Mucosa of gallbladder (tissue), 1 donor: ENCODE measurements at regions not wholly inside any gene's neighbourhood (a gene's known extent, or its start where the extent isn't known, plus 50 kb on each side); places are given as distances from the start of the nearest gene placed in this dataset.
"Not testable (repeated sequence)": the region's sequence is repeated elsewhere in the genome, so short reads cannot be mapped to it uniquely, and the experiment has no call there.

ENCODE experiments used
- DNase-seq: peaks from one replicate; pipeline ENCODE4 v3.0.0-alpha.2; 2020; ENCODE audit warnings: low spot score
- donor health status: DM: no; HTN: no; CAD: no.

DNA sequence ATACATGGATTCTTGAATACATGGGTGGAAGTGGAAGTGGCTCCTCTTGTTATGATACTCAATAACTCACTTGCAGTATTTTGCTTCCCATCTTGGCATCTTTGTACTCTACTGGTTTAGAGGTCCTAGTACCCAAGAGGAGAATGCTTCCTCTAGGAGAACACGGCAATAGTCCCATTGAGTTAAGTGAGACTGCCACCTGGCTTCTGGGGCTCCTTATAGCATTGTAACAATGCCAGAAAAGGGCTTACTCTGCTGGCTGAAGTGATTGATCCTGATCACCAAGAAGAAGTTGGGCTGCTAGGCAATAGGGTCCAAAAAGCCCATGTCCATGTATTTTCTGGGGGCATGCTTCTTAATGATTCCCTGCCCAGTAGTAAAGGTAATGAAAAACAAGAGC lies 627.6 kb upstream of the SGCD start:
- no peak for DNase-seq

- no peak for DNase-seq
Observed at GRCh38 chr5:155700333-155700732, 626.6 kb upstream of the SGCD start.

DNA sequence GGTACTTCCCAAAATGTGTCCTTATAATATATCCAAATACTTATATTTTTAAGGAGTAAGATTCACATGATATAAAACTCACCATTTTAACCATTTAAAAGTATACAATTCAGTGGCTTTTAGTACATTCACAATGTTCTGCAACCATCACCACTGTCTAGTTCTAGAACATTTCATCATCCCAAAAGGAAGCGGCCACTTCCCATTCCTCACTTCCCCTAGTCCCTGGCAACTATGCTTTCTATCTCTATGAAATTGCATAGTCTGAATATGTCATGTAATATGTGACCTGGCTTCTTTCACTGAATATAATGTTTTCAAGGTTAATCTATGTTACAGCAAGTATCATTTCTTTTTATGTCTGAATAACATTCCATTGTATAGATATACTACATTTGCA lies 615.1 kb upstream of the SGCD start:
- no peak for DNase-seq

DNA sequence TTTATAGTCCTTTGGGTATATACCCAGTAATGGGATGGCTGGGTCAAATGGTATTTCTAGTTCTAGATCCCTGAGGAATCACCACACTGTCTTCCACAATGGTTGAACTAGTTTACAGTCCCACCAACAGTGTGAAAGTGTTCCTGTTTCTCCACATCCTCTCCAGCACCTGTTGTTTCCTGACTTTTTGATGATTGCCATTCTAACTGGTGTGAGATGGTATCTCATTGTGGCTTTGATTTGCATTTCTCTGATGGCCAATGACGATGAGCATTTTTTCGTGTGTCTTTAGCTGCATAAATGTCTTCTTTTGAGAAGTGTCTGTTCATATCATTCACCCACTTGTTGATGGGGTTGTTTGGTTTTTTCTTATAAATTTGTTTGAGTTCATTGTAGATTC lies 612.5 kb upstream of the SGCD start:
- DNase-seq = not testable (repeated sequence)

DNA sequence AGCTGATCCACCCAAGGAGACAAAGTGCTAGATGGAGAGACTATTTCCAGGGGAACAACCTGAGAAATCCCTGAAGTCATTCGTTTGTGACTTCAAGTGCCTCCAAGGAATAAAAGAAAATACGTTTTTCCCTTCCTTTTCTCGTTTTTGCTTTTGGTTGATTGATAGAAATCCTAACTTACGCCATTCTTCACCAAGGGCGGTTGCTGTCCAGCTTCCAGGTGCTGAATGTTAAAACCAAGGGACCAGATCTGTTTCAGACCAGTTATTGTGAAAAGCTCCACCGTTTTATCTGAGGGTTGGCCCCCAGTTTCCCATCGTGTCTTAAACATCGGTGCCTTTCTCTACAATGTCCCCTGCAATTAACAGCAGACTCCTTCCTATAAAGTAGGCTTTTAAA lies 600.7 kb upstream of the SGCD start:
- DNase-seq = peak; percentile 19

- DNase-seq = no peak
Observed at GRCh38 chr5:155727512-155728145, 599.3 kb upstream of the SGCD start.

DNA sequence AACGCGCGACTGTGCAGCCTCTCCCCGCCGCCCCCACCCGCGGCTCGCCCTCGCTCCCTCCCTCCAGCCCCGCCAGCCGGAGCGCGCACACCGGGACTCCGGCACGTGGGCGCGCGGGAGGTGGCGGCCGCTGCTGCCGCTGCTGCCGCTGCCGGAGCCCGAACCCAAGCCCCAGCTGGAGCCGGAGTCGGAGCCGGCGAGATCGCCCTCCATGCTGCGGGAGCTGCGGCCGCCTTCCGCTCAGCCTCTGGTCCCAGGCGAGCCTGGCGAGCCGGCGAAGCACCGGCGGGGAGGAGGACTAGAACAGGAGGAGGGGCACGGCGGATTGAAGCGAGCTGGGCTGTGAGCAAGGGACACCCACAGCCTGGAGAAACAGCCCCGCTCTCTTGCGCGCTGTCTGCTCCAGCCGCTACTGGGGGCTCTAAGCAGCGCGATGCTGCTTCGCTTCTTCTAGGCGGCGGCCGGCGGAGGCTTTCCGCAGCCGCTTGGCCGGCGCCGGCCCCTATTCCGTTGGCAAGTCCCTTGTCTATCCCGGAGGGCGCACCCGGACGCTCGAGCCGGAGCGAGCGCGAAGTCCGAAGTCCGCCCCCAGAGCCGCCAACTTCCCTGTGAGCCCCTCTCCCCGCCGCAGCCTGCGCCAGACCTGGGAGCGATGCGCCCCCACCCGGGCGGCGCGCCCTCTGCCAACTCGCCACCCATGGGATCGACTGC lies 598.7 kb upstream of the SGCD start:
- DNase-seq = peak; percentile 51

- DNase-seq = no peak
Observed at GRCh38 chr5:155728857-155729683, 597.9 kb upstream of the SGCD start.

DNA sequence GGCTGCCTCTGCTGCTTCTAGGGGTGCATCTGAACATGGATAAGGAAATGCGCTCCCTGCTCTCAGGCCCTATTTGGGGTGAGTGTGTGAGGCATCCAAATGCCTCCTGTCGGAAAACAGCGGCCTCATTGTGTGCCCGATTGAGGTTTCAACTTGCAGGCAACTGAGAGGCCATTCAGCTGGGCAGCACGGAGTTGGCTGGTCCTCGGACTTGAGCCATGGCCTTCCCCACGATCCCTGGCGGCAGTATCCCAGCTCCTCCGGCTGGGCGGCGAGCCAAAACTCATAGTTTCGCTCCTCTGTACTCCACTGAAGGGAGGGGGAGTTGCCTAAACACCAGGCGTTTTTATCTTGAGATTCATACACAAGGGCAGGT lies 597.3 kb upstream of the SGCD start:
- DNase-seq = peak; percentile 14

DNA sequence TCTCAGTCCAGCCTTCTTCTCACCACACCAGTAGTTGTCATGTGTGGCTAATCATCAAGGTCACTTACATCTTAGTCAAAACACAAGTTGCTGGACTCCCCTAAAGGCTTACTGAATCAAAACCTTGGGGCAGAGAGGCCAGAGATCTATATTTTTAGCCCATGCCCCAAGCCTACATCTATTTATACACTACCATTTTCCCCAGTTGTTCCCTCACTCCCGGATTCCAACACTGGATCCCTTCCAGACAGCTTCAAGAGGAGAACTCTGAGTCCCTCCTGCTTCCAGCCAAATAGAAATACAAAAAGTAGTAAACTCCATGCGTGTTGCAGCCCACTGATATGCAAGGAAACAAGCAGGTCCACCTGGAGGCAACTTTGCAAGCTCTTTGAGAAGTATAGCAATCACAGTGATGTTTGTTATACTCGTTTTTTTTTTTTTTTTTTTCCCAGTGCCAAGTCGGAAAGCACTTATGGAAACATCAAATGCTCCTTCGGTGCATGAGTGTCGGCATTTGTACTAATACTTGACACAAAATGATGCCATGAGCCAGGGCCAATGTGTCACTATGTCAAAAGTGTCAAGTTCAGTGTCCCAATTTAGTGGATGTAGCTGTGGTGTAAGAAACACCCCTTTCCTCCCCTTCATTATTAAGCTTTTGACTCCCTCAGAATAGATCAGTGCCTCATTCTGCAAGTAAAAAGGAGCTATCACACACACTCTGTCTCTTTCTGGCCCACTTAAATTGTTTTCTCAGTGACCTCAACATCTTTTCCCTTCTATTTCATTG lies 594.2 kb upstream of the SGCD start:
- DNase-seq = no peak

GRCh38 chr5:155733935-155734334 lies 593.0 kb upstream of the SGCD start:
- no peak for DNase-seq

DNA sequence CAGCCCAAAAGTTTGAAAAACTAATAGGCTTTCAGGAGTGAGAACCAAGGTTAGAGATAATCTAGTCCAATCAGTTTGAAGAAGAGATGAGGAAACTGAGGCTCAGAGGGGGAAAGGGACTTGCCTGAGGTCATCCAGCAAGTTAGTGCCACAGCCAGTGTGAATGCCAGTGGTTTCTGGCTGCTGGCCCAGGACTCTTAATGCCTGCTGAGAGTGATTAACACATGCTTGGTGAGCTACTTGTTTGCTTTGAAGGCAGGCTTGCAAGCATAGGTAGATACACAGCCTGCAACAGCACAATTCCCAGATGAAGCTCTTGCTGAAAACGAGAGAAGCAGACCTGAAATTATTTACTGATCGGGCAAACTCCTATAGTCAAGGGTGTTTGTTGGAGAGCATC lies 591.6 kb upstream of the SGCD start:
- DNase-seq = no peak

GRCh38 chr5:155738616-155739015 lies 588.3 kb upstream of the SGCD start:
- no peak for DNase-seq

DNA sequence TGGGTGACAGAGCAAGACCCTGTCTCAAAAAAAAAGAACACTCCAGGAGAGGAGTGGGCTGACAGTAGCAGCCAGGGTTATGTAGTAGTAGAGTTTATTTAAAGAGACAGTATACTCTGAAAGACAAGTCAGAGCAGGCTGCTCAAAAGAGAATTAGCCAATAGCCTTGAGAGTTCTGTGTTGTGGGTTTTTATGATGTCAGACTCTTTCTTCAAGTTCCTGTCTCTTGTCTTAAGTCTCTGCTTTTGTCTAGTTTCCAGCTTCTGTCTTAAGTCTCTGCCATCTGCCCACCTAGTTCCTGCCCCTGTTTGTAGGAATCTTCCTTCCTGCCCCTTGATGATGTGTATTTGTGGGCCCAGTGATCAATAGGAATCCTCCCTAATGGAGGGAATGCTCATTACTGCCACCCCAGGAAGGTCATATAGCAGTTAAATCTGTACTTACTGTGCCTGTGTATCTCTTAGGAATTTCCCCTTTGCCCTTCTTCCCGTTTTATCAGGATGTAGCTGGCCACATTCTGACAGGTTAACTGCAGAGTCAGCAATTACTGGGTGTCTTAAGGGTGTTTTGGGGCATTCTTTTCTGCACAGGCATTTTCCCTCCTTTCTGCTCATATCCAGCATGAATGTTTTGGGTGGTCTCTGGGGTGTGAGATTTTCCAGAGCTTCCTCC lies 580.5 kb upstream of the SGCD start:
- DNase-seq = no peak

DNA sequence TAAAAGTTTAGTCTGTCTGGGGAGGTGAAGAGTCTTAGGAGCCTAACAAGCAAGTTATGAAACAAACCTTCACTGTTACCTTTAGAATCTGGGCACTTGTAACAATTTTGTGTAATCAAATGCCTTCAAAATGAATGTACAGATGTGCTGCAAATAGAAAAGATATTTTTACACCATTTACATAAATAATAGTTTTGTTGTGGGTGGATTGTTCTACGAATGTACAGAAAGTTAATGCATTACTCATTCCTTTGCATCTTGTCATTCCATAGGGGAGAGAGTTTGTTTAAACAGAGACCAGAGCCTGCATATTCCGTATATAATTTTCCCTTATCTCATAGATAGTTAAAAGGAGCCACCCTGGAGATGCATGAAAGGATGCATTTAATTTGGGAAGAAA lies 576.9 kb upstream of the SGCD start:
- no peak for DNase-seq

DNA sequence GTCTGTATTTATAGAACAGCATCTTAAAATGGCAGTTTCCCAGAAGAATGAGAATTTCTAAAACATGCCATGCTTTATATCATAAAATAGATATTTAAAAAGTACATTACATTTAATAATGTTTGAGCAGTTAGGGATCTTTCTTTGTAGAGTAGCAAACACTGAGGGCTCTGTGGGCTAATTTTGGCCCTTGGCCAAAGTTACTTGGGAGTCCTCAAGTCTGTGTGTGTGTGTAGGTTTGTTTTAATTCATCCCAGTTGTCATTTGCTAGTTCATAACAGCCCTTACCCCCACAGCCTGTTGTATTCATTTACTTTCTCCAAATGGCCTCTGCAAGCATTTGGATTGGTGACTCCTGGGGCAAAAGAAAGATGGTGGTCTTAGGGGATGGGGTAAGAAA lies 576.4 kb upstream of the SGCD start:
- DNase-seq = no peak

GRCh38 chr5:155753943-155754581 lies 572.9 kb upstream of the SGCD start:
- no peak for DNase-seq

GRCh38 chr5:155759252-155759651 lies 567.7 kb upstream of the SGCD start:
- no peak for DNase-seq

DNA sequence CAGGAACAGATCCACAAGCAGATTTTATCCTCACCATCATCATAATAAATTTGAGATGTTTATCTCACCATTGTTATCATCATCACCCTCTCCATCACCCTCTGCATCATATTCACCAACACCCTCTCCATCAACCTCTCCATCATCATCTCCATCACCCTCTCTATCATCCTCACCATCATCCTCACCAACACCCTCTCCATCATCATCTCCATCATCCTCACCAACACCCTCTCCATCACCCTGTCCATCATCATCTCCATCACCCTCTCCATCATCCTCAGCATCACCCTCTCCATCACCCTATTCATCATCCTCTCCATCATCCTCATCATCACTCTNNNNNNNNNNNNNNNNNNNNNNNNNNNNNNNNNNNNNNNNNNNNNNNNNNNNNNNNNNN lies 567.0 kb upstream of the SGCD start:
- no peak for DNase-seq

GRCh38 chr5:155761502-155761901 lies 565.5 kb upstream of the SGCD start:
- no peak for DNase-seq

DNA sequence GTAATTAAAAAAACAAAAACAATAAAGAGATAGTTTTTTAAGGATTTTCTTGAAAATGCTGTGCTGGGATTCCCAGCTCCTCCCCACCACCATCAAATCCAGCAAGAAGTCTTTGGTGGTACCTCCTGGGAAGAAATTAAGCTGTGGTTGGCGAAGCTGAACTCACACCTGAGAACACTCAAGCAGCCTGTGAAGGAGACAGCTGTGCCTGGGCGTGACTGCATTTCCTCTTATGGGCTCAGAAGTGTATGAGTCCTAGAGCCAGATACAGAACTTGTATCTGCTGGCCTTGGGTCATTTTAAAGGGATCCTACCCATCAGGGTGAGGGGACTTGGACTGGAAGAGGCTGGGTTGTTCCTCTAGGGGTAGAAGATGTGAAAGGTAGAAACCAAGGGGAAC lies 561.2 kb upstream of the SGCD start:
- DNase-seq = no peak
